ENCODE measurements at regions not wholly inside any gene's neighbourhood (a gene's known extent, or its start where the extent isn't known, plus 50 kb on each side); places are given as distances from the start of the nearest gene placed in this dataset.

DNA sequence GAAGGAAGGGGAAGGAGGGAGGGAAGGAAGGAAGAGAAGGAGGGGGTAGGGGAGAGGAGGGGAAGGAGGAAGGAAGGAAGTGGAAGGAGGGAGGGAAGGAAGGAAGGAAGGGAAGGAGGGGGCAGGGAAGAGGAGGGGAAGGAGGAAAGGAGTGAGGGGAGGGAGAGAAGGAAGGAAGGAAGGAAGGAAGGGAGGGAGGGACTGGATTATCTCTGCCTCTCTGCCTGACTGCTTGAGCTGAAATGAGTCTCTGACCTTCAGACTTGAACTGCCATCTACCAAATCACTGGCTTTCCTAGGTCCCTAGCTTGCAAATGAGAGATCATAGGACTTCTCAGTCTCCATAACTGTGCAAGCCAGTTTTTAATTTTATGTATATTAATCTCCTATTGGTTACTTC, 436.8 kb downstream of the PREX1 start:
- Histone ChIP-seq H3K27me3 (no peaks in the 10 kb centered on the region), H3K27ac (no peak overlapping the region), H3K4me1 (no peaks in the 10 kb centered on the region), H3K36me3 (no peaks in the 10 kb centered on the region), H3K9me3 (peaks cover 0 to 5% of the 10 kb centered on the region in 2 donors), H3K4me3 (no peak overlapping the region)
- TF ChIP-seq, protein P1, sequence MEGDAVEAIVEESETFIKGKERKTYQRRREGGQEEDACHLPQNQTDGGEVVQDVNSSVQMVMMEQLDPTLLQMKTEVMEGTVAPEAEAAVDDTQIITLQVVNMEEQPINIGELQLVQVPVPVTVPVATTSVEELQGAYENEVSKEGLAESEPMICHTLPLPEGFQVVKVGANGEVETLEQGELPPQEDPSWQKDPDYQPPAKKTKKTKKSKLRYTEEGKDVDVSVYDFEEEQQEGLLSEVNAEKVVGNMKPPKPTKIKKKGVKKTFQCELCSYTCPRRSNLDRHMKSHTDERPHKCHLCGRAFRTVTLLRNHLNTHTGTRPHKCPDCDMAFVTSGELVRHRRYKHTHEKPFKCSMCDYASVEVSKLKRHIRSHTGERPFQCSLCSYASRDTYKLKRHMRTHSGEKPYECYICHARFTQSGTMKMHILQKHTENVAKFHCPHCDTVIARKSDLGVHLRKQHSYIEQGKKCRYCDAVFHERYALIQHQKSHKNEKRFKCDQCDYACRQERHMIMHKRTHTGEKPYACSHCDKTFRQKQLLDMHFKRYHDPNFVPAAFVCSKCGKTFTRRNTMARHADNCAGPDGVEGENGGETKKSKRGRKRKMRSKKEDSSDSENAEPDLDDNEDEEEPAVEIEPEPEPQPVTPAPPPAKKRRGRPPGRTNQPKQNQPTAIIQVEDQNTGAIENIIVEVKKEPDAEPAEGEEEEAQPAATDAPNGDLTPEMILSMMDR (IDR thresholded peaks at IDR 0.05) = no peak
- intact Hi-C loops (cut with DNase I) = no loop called here
- no peak for DNase-seq (ENCODE audit: low spot score in 2 of 2)

DNA sequence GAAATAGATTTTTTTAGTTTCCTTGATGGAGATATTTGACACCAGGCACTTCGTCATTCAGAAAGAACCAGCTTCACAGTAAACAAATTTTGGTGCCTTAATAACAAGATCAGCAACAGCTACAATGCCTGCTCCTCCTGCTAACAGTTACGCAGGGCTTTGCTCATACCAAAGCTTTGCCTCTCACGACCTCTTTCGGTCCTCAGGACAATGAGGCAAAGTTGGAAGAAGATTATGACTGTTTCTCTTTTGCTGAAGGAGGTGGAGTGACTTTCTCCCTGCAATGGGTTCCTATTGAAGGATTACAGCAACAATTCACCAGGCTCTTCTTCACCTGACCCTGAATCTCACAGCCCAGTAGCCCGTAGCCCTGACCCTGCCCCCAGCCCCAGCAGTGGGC, 440.1 kb downstream of the PREX1 start:
- Histone ChIP-seq H3K4me3 (no peak overlapping the region), H3K9me3 (peaks cover 0 to 4% of the 10 kb centered on the region in 2 donors), H3K27me3 (no peaks in the 10 kb centered on the region), H3K27ac (no peak overlapping the region), H3K36me3 (no peaks in the 10 kb centered on the region), H3K4me1 (no peaks in the 10 kb centered on the region)
- DNase-seq (ENCODE audit: low spot score in 2 of 2) = no peak
- TF ChIP-seq, protein P1 (IDR thresholded peaks at IDR 0.05) = no peak
- intact Hi-C loops (cut with DNase I) = no loop called here

DNA sequence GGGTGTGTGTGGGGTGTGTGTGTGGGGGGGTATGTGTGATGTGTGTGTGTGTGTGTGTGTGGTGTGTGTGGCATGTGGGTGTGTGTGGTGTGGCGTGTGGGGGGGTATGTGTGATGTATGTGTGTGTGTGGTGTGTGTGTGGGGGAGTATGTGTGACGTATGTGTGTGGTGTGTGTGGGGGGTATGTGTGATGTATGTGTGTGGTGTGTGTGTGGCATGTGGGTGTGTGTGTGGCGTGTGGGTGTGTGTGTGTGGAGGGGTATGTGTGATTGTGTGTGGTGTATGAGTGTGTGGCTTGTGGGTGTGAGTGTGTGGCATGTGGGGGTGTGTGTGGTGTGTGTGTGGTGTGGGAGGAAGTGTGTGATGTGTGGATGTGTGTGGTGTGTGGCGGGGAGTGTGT, 442.3 kb downstream of the PREX1 start:
- Histone ChIP-seq H3K4me1 (no peaks in the 10 kb centered on the region), H3K36me3 (no peaks in the 10 kb centered on the region), H3K27me3 (no peaks in the 10 kb centered on the region), H3K9me3 (no peaks in the 10 kb centered on the region), H3K27ac (no peak overlapping the region), H3K4me3 (no peak overlapping the region)
- DNase-seq (ENCODE audit: low spot score in 2 of 2) = no peak
- intact Hi-C loops (cut with DNase I) = no loop called here
- TF ChIP-seq, protein P1 (IDR thresholded peaks at IDR 0.05) = no peak

DNA sequence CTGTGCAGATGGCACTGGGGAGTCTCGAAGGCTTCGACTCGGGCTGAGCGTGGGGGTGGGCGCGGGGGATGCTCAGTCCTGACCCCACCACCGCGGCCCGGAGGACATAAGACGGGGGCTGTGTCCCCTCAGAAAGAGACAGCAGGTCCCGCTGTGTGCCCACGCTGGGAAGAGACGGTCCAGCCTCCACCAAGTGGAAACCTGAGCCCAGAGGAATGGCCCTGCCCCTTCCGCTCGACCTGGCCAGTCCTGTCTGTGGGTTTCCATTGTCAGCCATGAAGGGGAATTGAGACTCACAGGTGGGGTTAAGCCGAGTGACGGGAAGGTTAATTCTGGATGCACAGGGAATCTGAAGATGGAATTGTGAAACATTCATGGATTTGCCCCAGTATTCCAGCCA, 442.7 kb downstream of the PREX1 start:
- intact Hi-C loops (cut with DNase I) = no loop called here
- Histone ChIP-seq H3K4me1 (no peaks in the 10 kb centered on the region), H3K4me3 (no peak overlapping the region), H3K27ac (no peak overlapping the region), H3K36me3 (no peaks in the 10 kb centered on the region), H3K27me3 (no peaks in the 10 kb centered on the region), H3K9me3 (no peaks in the 10 kb centered on the region)
- TF ChIP-seq, protein P1 (IDR thresholded peaks at IDR 0.05) = no peak
- DNase-seq (ENCODE audit: low spot score in 2 of 2) = no peak

DNA sequence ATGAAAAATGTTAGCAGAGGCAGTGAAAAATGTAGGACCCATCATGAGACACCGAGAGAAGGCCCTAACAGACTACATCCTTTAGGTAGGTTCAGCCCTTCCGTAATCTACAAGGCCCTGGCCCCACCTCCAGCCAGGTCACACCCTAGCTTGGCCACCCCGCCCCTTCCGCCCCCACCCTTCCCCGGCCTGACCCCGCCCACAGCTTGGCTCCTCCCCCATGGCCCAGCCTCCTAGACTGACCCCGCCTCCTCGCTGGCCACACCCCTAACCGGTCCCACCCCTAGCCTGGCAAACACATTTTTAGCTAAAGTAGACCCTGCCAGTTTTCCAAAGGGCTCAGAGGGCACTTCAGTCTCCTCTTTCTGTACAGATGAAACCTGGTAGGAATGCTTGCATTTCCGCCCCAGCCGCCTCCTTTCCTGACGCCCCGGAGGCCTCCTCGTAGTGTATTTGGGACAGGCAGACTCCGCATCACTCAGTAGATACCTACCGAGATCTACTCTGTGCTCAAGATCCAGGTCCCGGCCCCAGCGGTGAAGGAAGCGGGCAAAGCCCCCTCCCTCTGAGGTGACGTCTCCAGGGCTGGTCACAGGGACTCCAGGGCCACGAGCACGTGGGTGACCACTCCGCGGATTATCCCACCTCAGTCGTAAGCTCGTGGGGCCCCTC, 443.5 kb downstream of the PREX1 start:
- Histone ChIP-seq H3K4me1 (no peaks in the 10 kb centered on the region), H3K27me3 (no peaks in the 10 kb centered on the region), H3K36me3 (no peaks in the 10 kb centered on the region), H3K9me3 (no peaks in the 10 kb centered on the region), H3K27ac (no peak overlapping the region), H3K4me3 (no peak overlapping the region)
- intact Hi-C loops (cut with DNase I) = no loop called here
- no peak for DNase-seq (ENCODE audit: low spot score in 2 of 2)
- TF ChIP-seq, protein P1 (IDR thresholded peaks at IDR 0.05) = no peak

DNA sequence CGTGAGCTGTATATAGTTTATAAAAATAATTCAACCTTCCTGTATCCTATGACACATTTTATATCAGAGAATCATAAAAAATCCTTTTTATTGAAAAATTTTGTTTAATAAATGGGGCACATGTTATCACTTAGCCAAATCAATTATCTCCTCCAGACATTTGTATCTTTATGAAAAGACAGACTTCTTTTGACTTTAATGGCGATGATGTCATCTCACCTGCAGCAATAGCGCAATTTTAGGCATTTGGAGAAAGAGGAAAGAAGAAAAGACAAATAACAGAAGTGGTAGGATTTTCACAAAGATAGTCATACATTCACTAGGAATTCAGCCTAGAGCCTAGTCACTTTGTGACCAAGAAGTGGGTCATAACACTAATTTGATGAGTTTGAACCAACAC, 444.5 kb downstream of the PREX1 start:
- intact Hi-C loops (cut with DNase I) = no loop called here

More for the DNA sequence above, 444.5 kb downstream of the PREX1 start:
- Histone ChIP-seq H3K36me3 (no peaks in the 10 kb centered on the region), H3K27me3 (no peaks in the 10 kb centered on the region), H3K4me3 (no peak overlapping the region), H3K9me3 (no peaks in the 10 kb centered on the region), H3K27ac (no peak overlapping the region), H3K4me1 (no peaks in the 10 kb centered on the region)
- TF ChIP-seq, protein P1 (IDR thresholded peaks at IDR 0.05) = no peak
- DNase-seq (ENCODE audit: low spot score in 2 of 2) = no peak

All from ascending aorta (tissue), 2 donors.